Prostate gland (tissue), 2 donors: ENCODE measurements at regions not wholly inside any gene's neighbourhood (a gene's known extent, or its start where the extent isn't known, plus 50 kb on each side); places are given as distances from the start of the nearest gene placed in this dataset.

ENCODE experiments used
- DNase-seq: peaks from one replicate; pipeline ENCODE4 v3.0.0-alpha.2; 2019; ENCODE audit warnings: low spot score
- H3K27ac ChIP-seq, 2 donors: fragments of 200-600 bp; sonication (generic); 2 replicates each; pipeline ENCODE4 v1.5.1; 2017 to 2019
- H3K27me3 ChIP-seq: fragments of 200-600 bp; sonication (generic); replicated peaks from 2 replicates; pipeline ENCODE4 v1.5.1; 2019; ENCODE audit not compliant: insufficient read depth
- H3K36me3 ChIP-seq, 2 donors: fragments of 200-600 bp; sonication (generic); 1 replicate in 1 of 2; 2 replicates in 1 of 2; pipeline versions ENCODE4 v1.5.1 to v1.8.1; 2017 to 2019
- H3K4me1 ChIP-seq: fragments of 200-600 bp; sonication (generic); replicated peaks from 2 replicates; pipeline ENCODE4 v1.5.1; 2019
- H3K4me3 ChIP-seq, 2 donors: fragments of 200-600 bp; sonication (generic); 2 replicates each; pipeline ENCODE4 v1.5.1; 2017 to 2019
- H3K9me3 ChIP-seq: fragments of 200-600 bp; sonication (generic); 2 replicates; pipeline ENCODE4 v1.5.1; 2017
- CTCF ChIP-seq, 4 experiments: fragments of 200-600 bp in 2 of 4; fragments of 450-650 bp in 2 of 4; sonication (generic) in 2 of 4; IDR thresholded peaks; 1 replicate in 3 of 4; 2 replicates in 1 of 4; pipeline ENCODE4 v1.5.1; 2016 to 2019; ENCODE audit warnings: antibody characterized with exemption in 4 of 4, mild to moderate bottlenecking in 2 of 4, moderate library complexity in 2 of 4
- POLR2A ChIP-seq: fragments of 450-650 bp; IDR thresholded peaks from one replicate; pipeline ENCODE4 v1.6.1; 2016; ENCODE audit warnings: antibody characterized with exemption, mild to moderate bottlenecking
- POLR2AphosphoS5 ChIP-seq: sonication (generic); formaldehyde crosslinking; IDR thresholded peaks from one replicate; pipeline ENCODE4 v1.6.1; 2017; ENCODE audit warnings: antibody characterized with exemption
- WGBS: methylation state at CpG from one replicate; pipeline ENCODE4 v1.1.5; 2018; 5-methylcytosine and 5-hydroxymethylcytosine counted together
- intact Hi-C: fragments of 100-400 bp; cut with DNase I; formaldehyde crosslinking; loops from one replicate; pipeline ENCODE4 v1.14.2; 2022

- TF ChIP-seq POLR2A = no peak
- TF ChIP-seq POLR2AphosphoS5 = no peak
- TF ChIP-seq CTCF (IDR thresholded peaks at IDR 0.05) = no peak
- Histone ChIP-seq H3K4me3 (no peak overlapping the region), H3K36me3 (no peaks in the 10 kb centered on the region), H3K4me1 (no peaks in the 10 kb centered on the region), H3K9me3 (no peaks in the 10 kb centered on the region), H3K27ac (no peak overlapping the region), H3K27me3 (no peaks in the 10 kb centered on the region)
- intact Hi-C loops = no loop called here
- no peak for DNase-seq
These were observed 422.7 kb downstream of the TLE1 start for GRCh38 chr9:81266674-81267073.

DNA sequence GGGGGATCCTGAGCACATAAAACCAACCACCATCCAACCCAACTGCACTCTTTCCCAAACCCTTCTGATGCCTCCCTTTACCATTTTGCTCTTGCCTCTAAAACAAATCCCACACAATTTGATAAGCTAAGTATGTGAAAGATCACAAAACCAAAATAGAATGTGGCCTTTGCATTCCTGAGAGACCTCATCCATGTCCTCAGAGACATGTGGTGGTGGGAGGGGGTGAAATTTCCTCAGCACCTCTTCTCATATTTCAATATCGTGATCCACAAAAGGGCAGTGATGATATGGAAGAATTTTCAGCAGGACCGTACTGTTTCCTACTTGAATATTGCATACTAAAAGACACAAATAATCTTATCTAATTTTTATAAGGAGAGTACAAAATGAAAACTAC, 423.3 kb downstream of the TLE1 start:
- Histone ChIP-seq H3K9me3 (no peaks in the 10 kb centered on the region), H3K27ac (no peak overlapping the region), H3K4me1 (no peaks in the 10 kb centered on the region), H3K36me3 (no peaks in the 10 kb centered on the region), H3K4me3 (no peak overlapping the region), H3K27me3 (no peaks in the 10 kb centered on the region)
- TF ChIP-seq POLR2AphosphoS5 (no peak), POLR2A (no peak), CTCF (IDR thresholded peaks at IDR 0.05) (no peak)
- no peak for DNase-seq
- 92% methylated on average over 2 of the region's 2 CpGs for WGBS
- intact Hi-C loops = no loop called here

- DNase-seq = no peak
- Histone ChIP-seq H3K36me3 (no peaks in the 10 kb centered on the region), H3K4me3 (no peak overlapping the region), H3K27me3 (no peaks in the 10 kb centered on the region), H3K9me3 (no peaks in the 10 kb centered on the region), H3K27ac (no peak overlapping the region), H3K4me1 (no peaks in the 10 kb centered on the region)
- TF ChIP-seq POLR2AphosphoS5 (no peak), CTCF (IDR thresholded peaks at IDR 0.05) (no peak), POLR2A (no peak)
- intact Hi-C loops = no loop called here
- WGBS = 68% methylated on average over 5 of the region's 5 CpGs
These were observed 424.8 kb downstream of the TLE1 start for GRCh38 chr9:81264516-81264915.

DNA sequence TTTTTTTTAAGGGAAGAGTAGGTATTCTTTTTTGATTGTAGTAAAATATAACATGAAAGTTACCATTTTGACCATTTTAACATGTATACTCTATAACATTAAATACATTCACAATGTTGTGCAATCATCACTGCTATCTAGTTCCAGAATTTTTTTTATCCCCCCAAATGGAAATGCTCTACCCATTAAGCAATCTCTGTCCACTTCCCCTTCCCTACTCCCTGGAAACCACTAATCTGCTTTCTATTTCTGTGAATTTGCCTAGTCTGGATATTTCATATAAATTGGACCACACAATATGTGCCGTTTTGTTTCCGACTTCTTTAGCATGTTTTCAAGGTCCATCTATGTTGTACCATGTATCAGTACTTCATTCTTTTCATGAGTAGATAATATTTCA, 429.5 kb downstream of the TLE1 start:
- no peaks in the 10 kb centered on the region for H3K4me1 ChIP-seq
- H3K9me3 ChIP-seq = no peaks in the 10 kb centered on the region
- H3K4me3 ChIP-seq = no peak overlapping the region
- WGBS = 96% methylated on average over 2 of the region's 2 CpGs
- H3K36me3 ChIP-seq = no peaks in the 10 kb centered on the region
- DNase-seq = no peak
- TF ChIP-seq CTCF (IDR thresholded peaks at IDR 0.05) (no peak), POLR2A (no peak), POLR2AphosphoS5 (no peak)
- no peak overlapping the region for H3K27ac ChIP-seq
- intact Hi-C loops = no loop called here
- no peaks in the 10 kb centered on the region for H3K27me3 ChIP-seq

DNA sequence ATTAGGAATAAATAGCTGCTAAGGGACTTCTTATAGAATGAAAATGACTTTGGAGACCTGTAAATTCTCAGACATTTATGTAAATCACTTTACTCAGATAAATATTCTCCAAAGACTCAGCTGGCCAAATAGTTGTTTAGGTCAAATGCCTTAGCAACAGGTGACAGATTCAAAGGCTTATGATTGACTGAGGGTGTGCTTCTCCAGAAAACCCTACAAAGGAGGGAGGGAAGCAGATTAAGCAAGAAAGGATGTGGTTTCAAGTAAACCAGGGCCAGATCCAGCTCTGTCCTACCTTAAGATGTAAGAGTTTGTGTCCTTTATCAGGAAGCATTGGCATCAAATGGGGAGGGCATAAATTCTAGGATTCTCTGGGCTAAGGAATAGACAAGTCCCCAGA, 433.0 kb downstream of the TLE1 start:
- H3K4me3 ChIP-seq = no peak overlapping the region
- TF ChIP-seq POLR2AphosphoS5 = no peak
- TF ChIP-seq POLR2A = no peak
- no peak for TF ChIP-seq CTCF (IDR thresholded peaks at IDR 0.05)
- no peaks in the 10 kb centered on the region for H3K27me3 ChIP-seq
- H3K4me1 ChIP-seq = no peaks in the 10 kb centered on the region
- intact Hi-C loops = no loop called here
- DNase-seq = no peak
- no peak overlapping the region for H3K27ac ChIP-seq
- no peaks in the 10 kb centered on the region for H3K9me3 ChIP-seq
- H3K36me3 ChIP-seq = no peaks in the 10 kb centered on the region
